Upper lobe of right lung (tissue), 1 donor: ENCODE measurements at regions not wholly inside any gene's neighbourhood (a gene's known extent, or its start where the extent isn't known, plus 50 kb on each side); places are given as distances from the start of the nearest gene placed in this dataset.

Experiments
- ATAC-seq: fragments of 200-7000 bp; cut with Tn5 transposase; one replicate; pipeline ENCODE4 v1.9.1; 2020; ENCODE audit warnings: mild to moderate bottlenecking, moderate library complexity
- DNase-seq: peaks from one replicate; pipeline ENCODE4 v3.0.0-alpha.2; 2020
- H3K27ac ChIP-seq: fragments of 200-600 bp; one replicate; pipeline ENCODE4 v1.8.0; 2022
- H3K27me3 ChIP-seq: fragments of 200-600 bp; one replicate; pipeline ENCODE4 v1.8.0; 2022; ENCODE audit warnings: mild to moderate bottlenecking
- H3K36me3 ChIP-seq: fragments of 200-600 bp; one replicate; pipeline ENCODE4 v1.8.0; 2022
- H3K4me1 ChIP-seq: fragments of 200-600 bp; one replicate; pipeline ENCODE4 v1.8.0; 2022
- H3K4me3 ChIP-seq: fragments of 200-600 bp; one replicate; pipeline ENCODE4 v1.8.0; 2022; ENCODE audit warnings: mild to moderate bottlenecking
- H3K9me3 ChIP-seq: fragments of 200-600 bp; one replicate; pipeline ENCODE4 v1.8.0; 2022
- intact Hi-C: fragments of 100-400 bp; cut with DNase I; formaldehyde crosslinking; loops from one replicate; pipeline ENCODE4 v1.11.0; 2022
- TF ChIP-seq, protein P1 (sequence below): fragments of 200-600 bp; IDR thresholded peaks from one replicate; pipeline ENCODE4 v1.8.0; 2022; ENCODE audit warnings: antibody characterized with exemption
- donor health status: DM: no; HTN: yes; CAD: no; lungs with severe emphysema.

DNA sequence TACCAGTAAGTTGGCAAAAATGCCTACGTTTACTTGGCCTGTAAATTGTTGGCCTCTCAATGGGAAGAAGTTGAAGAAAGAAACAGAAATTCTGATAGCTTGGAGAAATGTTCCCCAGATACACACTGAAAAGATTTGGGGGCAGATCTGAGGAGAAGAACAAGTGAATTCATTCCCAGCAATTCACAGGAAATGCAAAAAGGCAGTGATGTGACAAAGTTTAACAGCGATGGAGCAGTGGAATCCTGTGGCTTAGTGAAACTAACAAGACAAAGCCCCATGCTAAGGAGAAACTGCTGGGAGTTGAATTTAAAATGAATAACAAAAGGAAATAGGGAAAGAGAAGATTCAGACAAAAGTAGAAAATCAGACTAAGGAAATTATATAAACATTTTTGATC, 213.2 kb upstream of the EDIL3 start:
- TF ChIP-seq, protein P1, sequence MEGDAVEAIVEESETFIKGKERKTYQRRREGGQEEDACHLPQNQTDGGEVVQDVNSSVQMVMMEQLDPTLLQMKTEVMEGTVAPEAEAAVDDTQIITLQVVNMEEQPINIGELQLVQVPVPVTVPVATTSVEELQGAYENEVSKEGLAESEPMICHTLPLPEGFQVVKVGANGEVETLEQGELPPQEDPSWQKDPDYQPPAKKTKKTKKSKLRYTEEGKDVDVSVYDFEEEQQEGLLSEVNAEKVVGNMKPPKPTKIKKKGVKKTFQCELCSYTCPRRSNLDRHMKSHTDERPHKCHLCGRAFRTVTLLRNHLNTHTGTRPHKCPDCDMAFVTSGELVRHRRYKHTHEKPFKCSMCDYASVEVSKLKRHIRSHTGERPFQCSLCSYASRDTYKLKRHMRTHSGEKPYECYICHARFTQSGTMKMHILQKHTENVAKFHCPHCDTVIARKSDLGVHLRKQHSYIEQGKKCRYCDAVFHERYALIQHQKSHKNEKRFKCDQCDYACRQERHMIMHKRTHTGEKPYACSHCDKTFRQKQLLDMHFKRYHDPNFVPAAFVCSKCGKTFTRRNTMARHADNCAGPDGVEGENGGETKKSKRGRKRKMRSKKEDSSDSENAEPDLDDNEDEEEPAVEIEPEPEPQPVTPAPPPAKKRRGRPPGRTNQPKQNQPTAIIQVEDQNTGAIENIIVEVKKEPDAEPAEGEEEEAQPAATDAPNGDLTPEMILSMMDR, result no peak
- no peak for ATAC-seq
- H3K36me3 ChIP-seq, result no peaks in the 10 kb centered on the region
- DNase-seq, result no peak
- intact Hi-C loops, result no loop called here
- H3K4me1 ChIP-seq, result no peaks in the 10 kb centered on the region
- H3K4me3 ChIP-seq, result no peak overlapping the region
- no peak overlapping the region for H3K27ac ChIP-seq
- H3K9me3 ChIP-seq, result no peaks in the 10 kb centered on the region
- no peaks in the 10 kb centered on the region for H3K27me3 ChIP-seq

DNA sequence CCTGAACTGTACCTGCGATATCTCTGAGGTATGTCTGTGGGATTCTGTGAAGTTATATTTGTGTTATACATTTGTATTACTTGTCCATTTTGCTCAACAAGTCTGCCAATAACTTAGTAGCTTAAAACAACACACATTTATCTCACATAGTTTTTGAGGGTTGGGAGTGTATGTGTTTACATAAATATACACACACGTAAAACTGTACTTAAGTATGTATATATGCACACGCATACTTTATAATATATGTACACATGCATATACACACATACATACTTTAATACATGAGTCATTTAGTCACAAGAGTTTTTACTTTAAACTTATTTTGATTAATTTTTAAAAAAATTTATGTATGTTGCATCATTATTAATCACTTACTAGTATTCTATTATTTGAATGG, 205.9 kb upstream of the EDIL3 start:
- DNase-seq, result no peak
- no peaks in the 10 kb centered on the region for H3K4me1 ChIP-seq
- no peak for ATAC-seq
- intact Hi-C loops, result no loop called here
- H3K4me3 ChIP-seq, result no peak overlapping the region
- no peaks in the 10 kb centered on the region for H3K36me3 ChIP-seq
- no peak overlapping the region for H3K27ac ChIP-seq
- no peaks in the 10 kb centered on the region for H3K27me3 ChIP-seq
- no peaks in the 10 kb centered on the region for H3K9me3 ChIP-seq
- TF ChIP-seq, protein P1, result no peak

DNA sequence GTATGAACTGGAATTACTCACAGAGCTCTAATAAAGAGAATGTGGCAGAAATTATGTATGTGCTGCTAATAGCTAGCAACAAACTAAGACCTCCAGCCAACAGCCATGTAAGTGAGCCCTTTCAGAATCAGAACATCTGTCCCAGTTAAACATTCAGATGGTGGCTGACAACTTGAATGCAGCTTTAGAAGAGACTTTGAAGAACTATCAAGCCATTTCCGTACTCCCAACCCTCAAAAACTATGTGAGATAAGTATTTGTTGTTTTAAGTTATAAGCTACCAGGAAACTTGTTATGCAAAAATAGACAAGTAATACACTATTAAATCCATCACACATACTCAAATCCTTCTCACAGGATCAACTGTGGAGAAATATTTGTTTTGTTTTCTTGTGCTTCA, 205.2 kb upstream of the EDIL3 start:
- H3K4me1 ChIP-seq, result no peaks in the 10 kb centered on the region
- H3K9me3 ChIP-seq, result no peaks in the 10 kb centered on the region
- intact Hi-C loops, result no loop called here
- H3K36me3 ChIP-seq, result no peaks in the 10 kb centered on the region
- ATAC-seq (no peak), DNase-seq (no peak)
- TF ChIP-seq, protein P1, result no peak
- no peak overlapping the region for H3K27ac ChIP-seq
- H3K4me3 ChIP-seq, result no peak overlapping the region
- H3K27me3 ChIP-seq, result no peaks in the 10 kb centered on the region

DNA sequence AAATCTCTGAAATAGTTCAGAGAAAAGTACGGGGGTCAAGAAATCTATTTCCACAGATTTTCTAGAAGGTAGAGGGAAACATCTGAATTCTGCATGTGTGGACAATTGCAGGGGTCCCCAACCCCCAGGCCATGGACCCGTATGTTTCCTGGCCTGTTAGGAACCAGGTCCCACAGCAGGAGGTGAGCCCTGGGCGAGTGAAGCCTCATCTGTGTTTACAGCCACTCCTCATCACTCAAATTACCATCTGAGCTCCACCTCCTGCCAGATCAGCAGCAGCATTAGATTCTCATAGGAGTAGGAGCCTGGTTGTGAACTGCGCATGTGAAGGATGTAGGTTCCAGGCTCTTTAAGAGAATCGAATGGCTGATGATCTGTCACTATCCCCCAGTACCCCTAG, 200.5 kb upstream of the EDIL3 start:
- Histone ChIP-seq H3K4me1 (no peaks in the 10 kb centered on the region), H3K27me3 (no peaks in the 10 kb centered on the region), H3K9me3 (no peaks in the 10 kb centered on the region), H3K4me3 (no peak overlapping the region), H3K27ac (no peak overlapping the region), H3K36me3 (no peaks in the 10 kb centered on the region)
- ATAC-seq (no peak), DNase-seq (no peak)
- TF ChIP-seq, protein P1, result no peak
- intact Hi-C loops, result no loop called here

DNA sequence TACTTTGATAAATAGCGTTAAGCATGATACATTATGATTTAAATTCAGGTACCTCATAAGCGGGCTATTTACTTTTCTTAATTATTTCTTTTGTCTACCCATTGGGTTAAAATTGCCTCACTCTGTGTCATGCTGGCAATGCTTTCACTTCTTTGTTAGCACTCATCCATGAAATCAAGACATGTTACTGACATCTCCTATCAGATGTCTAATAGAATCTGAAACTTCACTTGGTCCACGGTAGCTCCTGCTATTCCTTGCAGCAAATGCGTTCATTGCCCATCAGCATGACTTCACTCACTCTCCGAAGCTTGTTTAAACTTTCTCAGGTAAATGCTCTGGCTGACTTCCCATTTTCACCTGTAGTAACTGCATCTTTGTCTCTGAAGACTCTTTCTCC, 193.5 kb upstream of the EDIL3 start:
- no peak for DNase-seq

More for the DNA sequence above, 193.5 kb upstream of the EDIL3 start:
- no peak for ATAC-seq
- no peaks in the 10 kb centered on the region for H3K9me3 ChIP-seq
- no peaks in the 10 kb centered on the region for H3K27me3 ChIP-seq
- TF ChIP-seq, protein P1, result no peak
- H3K36me3 ChIP-seq, result no peaks in the 10 kb centered on the region
- H3K4me3 ChIP-seq, result no peak overlapping the region
- H3K4me1 ChIP-seq, result no peaks in the 10 kb centered on the region
- intact Hi-C loops, result no loop called here
- H3K27ac ChIP-seq, result no peak overlapping the region
